ENCODE measurements at regions not wholly inside any gene's neighbourhood (a gene's known extent, or its start where the extent isn't known, plus 50 kb on each side); places are given as distances from the start of the nearest gene placed in this dataset.

DNA sequence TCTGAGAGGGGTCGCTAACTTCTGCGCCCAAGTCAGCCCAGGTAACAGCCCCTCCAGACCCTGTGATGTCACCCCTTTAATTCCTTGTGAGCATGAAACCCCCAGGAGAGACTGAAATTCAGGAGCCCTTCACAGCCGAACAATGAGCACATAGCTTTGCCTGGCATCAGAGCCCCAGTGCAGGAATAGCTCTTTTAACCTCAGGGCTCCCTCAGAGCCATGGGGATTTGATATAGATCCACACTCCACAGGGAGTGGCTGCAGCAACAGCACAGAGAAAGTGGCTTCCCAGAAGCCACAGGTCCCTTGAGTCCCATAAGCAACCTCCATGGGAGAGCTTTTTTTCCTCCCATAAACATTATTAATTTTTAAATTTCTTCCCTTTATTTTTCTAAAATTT is 150.0 kb upstream of the MARCKS start:
- no peak overlapping the region for H3K9ac ChIP-seq (ENCODE audit: low read length)
- ChIA-PET CTCF (interaction anchor here (0.7 kb wide), 1 partner anchor 151 kb away, joined by 3 read pairs; no protein-coding TSS in a partner anchor), POLR2A (no interaction called here), RAD21 (ENCODE audit: low non-redundant PET in 1 of 2, low total read pairs in 2 of 2, uncharacterized antibody in 2 of 2, unreplicated experiment in 2 of 2) (no interaction called here)
- H3K27me3 ChIP-seq (ENCODE audit: insufficient read depth, low read length), result no peaks in the 10 kb centered on the region
- no peak overlapping the region for H2AFZ ChIP-seq (ENCODE audit: low read depth, low read length, poor library complexity, severe bottlenecking)
- TF ChIP-seq EZH2 (IDR thresholded peaks at IDR 0.05), result no peak
- DNase-seq (ENCODE audit: low read depth, low spot score), result no peak
- H3K4me1 ChIP-seq (ENCODE audit: control insufficient read depth in 1 of 2, insufficient read depth in 2 of 2, low read length in 2 of 2), result no peaks in the 10 kb centered on the region
- no peaks in the 10 kb centered on the region for H4K20me1 ChIP-seq (ENCODE audit: insufficient read depth)
- no peaks in the 10 kb centered on the region for H3K36me3 ChIP-seq (ENCODE audit: control insufficient read depth in 1 of 2, insufficient read depth in 2 of 2, low read length in 2 of 2)
- no peak for ATAC-seq
- no peak overlapping the region for H3K4me3 ChIP-seq (replicated peaks in 1 of 2; ENCODE audit: low read depth in 1 of 2, low read length in 2 of 2)
- H3K4me2 ChIP-seq (ENCODE audit: low read length), result no peak overlapping the region
- no TSS peak for BruUV-seq (replicated peaks)
- intact Hi-C loops (cut with micrococcal nuclease), result no loop called here
- H3K27ac ChIP-seq (ENCODE audit: low read depth, low read length), result no peak overlapping the region
- H3K79me2 ChIP-seq (ENCODE audit: insufficient read depth, low read length), result no peaks in the 10 kb centered on the region
- H3K9me2 ChIP-seq (ENCODE audit: insufficient read depth), result no peaks in the 10 kb centered on the region
- no peaks in the 10 kb centered on the region for H3K9me3 ChIP-seq (ENCODE audit: control insufficient read depth in 1 of 2, insufficient read depth in 1 of 2, low read depth in 1 of 2, low read length in 2 of 2)

DNA sequence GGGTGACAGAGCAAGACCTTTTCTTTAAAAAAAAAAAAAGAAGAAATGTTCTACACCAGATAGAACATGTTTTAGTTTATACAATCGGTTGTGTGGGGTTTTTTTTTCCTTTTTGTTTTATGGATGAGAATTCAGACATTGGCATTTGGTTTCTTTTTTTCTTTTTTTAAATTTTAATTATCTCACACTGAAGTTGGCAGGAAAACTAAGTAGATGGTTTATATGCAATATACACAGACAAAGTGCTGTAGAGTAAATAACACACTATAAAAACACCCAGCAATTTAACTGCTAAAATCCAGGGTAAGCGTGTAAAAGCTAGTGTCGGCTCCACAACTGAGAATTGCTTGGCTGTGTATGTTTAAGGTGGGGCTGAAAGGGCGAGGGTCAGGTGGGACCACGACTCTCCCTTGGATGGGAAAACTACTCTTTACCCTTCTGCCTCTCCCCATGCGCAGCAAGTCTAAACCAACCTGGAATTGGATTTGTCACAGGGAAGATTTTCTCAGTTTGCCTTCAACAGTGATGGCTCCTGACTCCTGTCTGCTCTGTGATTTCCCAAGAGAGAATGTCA is 147.1 kb upstream of the MARCKS start:
- H3K9me2 ChIP-seq (ENCODE audit: insufficient read depth), result no peaks in the 10 kb centered on the region
- ChIA-PET CTCF (no interaction called here), RAD21 (ENCODE audit: low non-redundant PET in 1 of 2, low total read pairs in 2 of 2, uncharacterized antibody in 2 of 2, unreplicated experiment in 2 of 2) (no interaction called here), POLR2A (no interaction called here)
- ATAC-seq (no peak), DNase-seq (ENCODE audit: low read depth, low spot score) (no peak)
- no peaks in the 10 kb centered on the region for H4K20me1 ChIP-seq (ENCODE audit: insufficient read depth)
- H3K36me3 ChIP-seq (ENCODE audit: control insufficient read depth in 1 of 2, insufficient read depth in 2 of 2, low read length in 2 of 2), result no peaks in the 10 kb centered on the region
- H3K79me2 ChIP-seq (ENCODE audit: insufficient read depth, low read length), result no peaks in the 10 kb centered on the region
- no peaks in the 10 kb centered on the region for H3K4me1 ChIP-seq (ENCODE audit: control insufficient read depth in 1 of 2, insufficient read depth in 2 of 2, low read length in 2 of 2)
- no peak overlapping the region for H3K4me2 ChIP-seq (ENCODE audit: low read length)
- no peak overlapping the region for H3K27ac ChIP-seq (ENCODE audit: low read depth, low read length)
- no peaks in the 10 kb centered on the region for H3K9me3 ChIP-seq (ENCODE audit: control insufficient read depth in 1 of 2, insufficient read depth in 1 of 2, low read depth in 1 of 2, low read length in 2 of 2)
- BruUV-seq (replicated peaks), result no TSS peak
- no peak overlapping the region for H3K9ac ChIP-seq (ENCODE audit: low read length)
- H3K27me3 ChIP-seq (ENCODE audit: insufficient read depth, low read length), result no peaks in the 10 kb centered on the region
- H3K4me3 ChIP-seq (replicated peaks in 1 of 2; ENCODE audit: low read depth in 1 of 2, low read length in 2 of 2), result no peak overlapping the region
- no peak overlapping the region for H2AFZ ChIP-seq (ENCODE audit: low read depth, low read length, poor library complexity, severe bottlenecking)
- intact Hi-C loops (cut with micrococcal nuclease), result no loop called here
- TF ChIP-seq MAX (IDR thresholded peaks at IDR 0.05) (no peak), FOSL1 (IDR thresholded peaks at IDR 0.05; ENCODE audit: low read depth) (no peak), CEBPB (IDR thresholded peaks at IDR 0.05; ENCODE audit: low read depth) (no peak), ZNF274 (IDR thresholded peaks at IDR 0.05; ENCODE audit: low read depth, low read length) (no peak), TCF7L2 (IDR thresholded peaks at IDR 0.05; ENCODE audit: borderline replicate concordance, extremely low read depth, insufficient read depth, insufficient read length) (no peak), ZBTB33 (IDR thresholded peaks at IDR 0.05; ENCODE audit: extremely low read depth, insufficient replicate concordance, low read length) (no peak), REST (IDR thresholded peaks at IDR 0.05; ENCODE audit: low read depth) (no peak), SRF (IDR thresholded peaks at IDR 0.05; ENCODE audit: low read depth) (no peak), POLR2A (IDR thresholded peaks at IDR 0.05; ENCODE audit: borderline replicate concordance, extremely low read depth, insufficient read depth, insufficient read length) (no peak), SIN3A (IDR thresholded peaks at IDR 0.05; ENCODE audit: low read depth) (no peak), CBX3 (IDR thresholded peaks at IDR 0.05; ENCODE audit: low read depth) (no peak), SP1 (IDR thresholded peaks at IDR 0.05; ENCODE audit: low read depth) (no peak), ATF3 (IDR thresholded peaks at IDR 0.05) (no peak), EGR1 (IDR thresholded peaks at IDR 0.05; ENCODE audit: low read depth) (no peak)
